GM12865 (cell line): ENCODE measurements at regions not wholly inside any gene's neighbourhood (a gene's known extent, or its start where the extent isn't known, plus 50 kb on each side); places are given as distances from the start of the nearest gene placed in this dataset.

Experiments
- DNase-seq: peaks from one replicate; pipeline ENCODE4 v3.0.0; 2010; ENCODE audit warnings: low read depth
- H3K4me3 ChIP-seq: 2 replicates; pipeline ENCODE4 v1.5.1; 2011; ENCODE audit warnings: mild to moderate bottlenecking, low read depth, low read length, control low read depth
- CTCF ChIP-seq: IDR thresholded peaks from 2 replicates; pipeline ENCODE4 v1.5.1; 2011; ENCODE audit warnings: low read length, control low read depth, low read depth, inconsistent platforms; ENCODE audit not compliant: insufficient read depth; ENCODE audit errors: missing control alignments

GRCh38 chr6:142700671-142701312 is 244.2 kb downstream of the HIVEP2 start:
- no peak for TF ChIP-seq CTCF
- H3K4me3 ChIP-seq: no peak overlapping the region
- no peak for DNase-seq
